ENCODE measurements at regions not wholly inside any gene's neighbourhood (a gene's known extent, or its start where the extent isn't known, plus 50 kb on each side); places are given as distances from the start of the nearest gene placed in this dataset.

- TF ChIP-seq POLR2A (IDR thresholded peaks at IDR 0.05; ENCODE audit: low read length): no peak
- no peak for TF ChIP-seq GATA1 (IDR thresholded peaks at IDR 0.05; ENCODE audit: low read depth, low read length)
Measured at GRCh38 chr10:42177077-42177792, 461.1 kb downstream of the ZNF33B start.
